Nephron progenitor cell (in vitro differentiated cells): ENCODE measurements at regions not wholly inside any gene's neighbourhood (a gene's known extent, or its start where the extent isn't known, plus 50 kb on each side); places are given as distances from the start of the nearest gene placed in this dataset.

Experiments
- DNase-seq: peaks from one replicate; pipeline ENCODE4 v3.0.0; 2021
- H3K27ac Mint-ChIP-seq: 2 replicates; pipeline ENCODE4 v1.8.0; 2021; ENCODE audit warnings: mild to moderate bottlenecking, moderate library complexity, mixed read lengths
- H3K27me3 Mint-ChIP-seq: 2 replicates; pipeline ENCODE4 v1.8.0; 2021; ENCODE audit warnings: mild to moderate bottlenecking, low read depth, mixed read lengths; ENCODE audit not compliant: poor library complexity
- H3K36me3 Mint-ChIP-seq: 2 replicates; pipeline ENCODE4 v1.8.0; 2021; ENCODE audit warnings: low read depth, mixed read lengths
- H3K4me1 Mint-ChIP-seq: 2 replicates; pipeline ENCODE4 v1.8.0; 2021; ENCODE audit warnings: mixed read lengths
- H3K4me3 Mint-ChIP-seq: 2 replicates; pipeline ENCODE4 v1.8.0; 2021; ENCODE audit warnings: mild to moderate bottlenecking, moderate library complexity, mixed read lengths
- H3K9me3 Mint-ChIP-seq: 2 replicates; pipeline ENCODE4 v1.8.0; 2021; ENCODE audit warnings: mild to moderate bottlenecking, moderate library complexity, mixed read lengths
- CTCF ChIP-seq: fragments of 200-600 bp; sonication (generic); IDR thresholded peaks from 2 replicates; pipeline ENCODE4 v1.5.0; 2021; ENCODE audit warnings: antibody characterized with exemption

GRCh38 chr7:24341691-24342413, 57.9 kb downstream of the NPY start:
- DNase-seq = no peak
- Mint-ChIP-seq H3K4me1 (peaks cover 13% of the 10 kb centered on the region), H3K9me3 (no peaks in the 10 kb centered on the region), H3K27me3 (peaks cover 4% of the 10 kb centered on the region), H3K4me3 (no peak overlapping the region), H3K27ac (no peak overlapping the region), H3K36me3 (no peaks in the 10 kb centered on the region)
- no peak for TF ChIP-seq CTCF

- H3K27me3 Mint-ChIP-seq = peaks cover 6% of the 10 kb centered on the region
- no peak for DNase-seq
- no peaks in the 10 kb centered on the region for H3K36me3 Mint-ChIP-seq
- H3K9me3 Mint-ChIP-seq = no peaks in the 10 kb centered on the region
- H3K4me3 Mint-ChIP-seq = no peak overlapping the region
- peaks cover 14% of the 10 kb centered on the region for H3K4me1 Mint-ChIP-seq
- TF ChIP-seq CTCF = no peak
- H3K27ac Mint-ChIP-seq = no peak overlapping the region
Observed at GRCh38 chr7:24343614-24344013, 59.6 kb downstream of the NPY start.

GRCh38 chr7:24346129-24346528, 62.1 kb downstream of the NPY start:
- no peak for DNase-seq
- Mint-ChIP-seq H3K4me1 (peaks cover 33% of the 10 kb centered on the region), H3K27ac (peak overlapping the region; percentile 19), H3K36me3 (no peaks in the 10 kb centered on the region), H3K4me3 (no peak overlapping the region), H3K9me3 (no peaks in the 10 kb centered on the region), H3K27me3 (peaks cover 8% of the 10 kb centered on the region)
- no peak for TF ChIP-seq CTCF

GRCh38 chr7:24346716-24347115, 62.7 kb downstream of the NPY start:
- H3K27me3 Mint-ChIP-seq = peaks cover 11% of the 10 kb centered on the region
- H3K27ac Mint-ChIP-seq = no peak overlapping the region
- peaks cover 33% of the 10 kb centered on the region for H3K4me1 Mint-ChIP-seq

GRCh38 chr7:24349339-24349738, 65.3 kb downstream of the NPY start:
- H3K27me3 Mint-ChIP-seq = peaks cover 14% of the 10 kb centered on the region
- no peak for TF ChIP-seq CTCF
- H3K27ac Mint-ChIP-seq = peak overlapping the region; percentile 50
- H3K4me1 Mint-ChIP-seq = peaks cover 33% of the 10 kb centered on the region
- H3K9me3 Mint-ChIP-seq = peaks cover 20% of the 10 kb centered on the region
- no peak for DNase-seq
- H3K4me3 Mint-ChIP-seq = peak overlapping the region; percentile 0
- H3K36me3 Mint-ChIP-seq = peaks cover 3% of the 10 kb centered on the region

More at GRCh38 chr7:24346716-24347115, 62.7 kb downstream of the NPY start:
- peaks cover 3% of the 10 kb centered on the region for H3K9me3 Mint-ChIP-seq
- no peak for DNase-seq
- H3K4me3 Mint-ChIP-seq = no peak overlapping the region
- peaks cover 2% of the 10 kb centered on the region for H3K36me3 Mint-ChIP-seq
- TF ChIP-seq CTCF = no peak

- no peak for DNase-seq
- Mint-ChIP-seq H3K27me3 (peaks cover 6% of the 10 kb centered on the region), H3K4me3 (no peak overlapping the region), H3K27ac (no peak overlapping the region), H3K9me3 (peaks cover 31% of the 10 kb centered on the region), H3K4me1 (peaks cover 12% of the 10 kb centered on the region), H3K36me3 (peaks cover 3% of the 10 kb centered on the region)
- TF ChIP-seq CTCF = no peak
Observed at GRCh38 chr7:24354456-24354855, 70.5 kb downstream of the NPY start.
